GM18520 (cell line): ENCODE measurements at regions not wholly inside any gene's neighbourhood (a gene's known extent, or its start where the extent isn't known, plus 50 kb on each side); places are given as distances from the start of the nearest gene placed in this dataset.

ENCODE experiments used
- ATAC-seq: cut with Tn5 transposase; IDR thresholded peaks from one replicate; pipeline ENCODE4 v1.9.1; 2021; ENCODE audit not compliant: unreplicated experiment

DNA sequence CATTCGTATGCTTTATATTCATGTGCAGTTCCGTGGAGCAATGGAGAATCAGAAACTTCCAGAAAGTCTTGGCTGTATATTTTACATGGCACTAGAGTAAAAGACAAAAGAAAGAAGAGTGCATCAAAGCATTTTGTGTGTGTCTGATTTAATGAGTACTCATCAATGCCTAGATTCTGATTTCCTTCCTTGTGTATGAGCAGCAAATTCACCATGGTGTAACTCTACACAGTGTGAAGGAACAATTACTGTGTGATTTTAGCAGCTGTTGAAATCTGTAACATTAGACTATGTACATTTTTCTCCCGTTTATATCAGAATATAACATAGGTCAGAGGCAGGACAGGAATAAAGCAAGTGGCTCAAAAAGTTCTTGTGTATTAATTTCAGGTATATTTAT lies 102.0 kb upstream of the TSC22D2 start:
- no peak for ATAC-seq

DNA sequence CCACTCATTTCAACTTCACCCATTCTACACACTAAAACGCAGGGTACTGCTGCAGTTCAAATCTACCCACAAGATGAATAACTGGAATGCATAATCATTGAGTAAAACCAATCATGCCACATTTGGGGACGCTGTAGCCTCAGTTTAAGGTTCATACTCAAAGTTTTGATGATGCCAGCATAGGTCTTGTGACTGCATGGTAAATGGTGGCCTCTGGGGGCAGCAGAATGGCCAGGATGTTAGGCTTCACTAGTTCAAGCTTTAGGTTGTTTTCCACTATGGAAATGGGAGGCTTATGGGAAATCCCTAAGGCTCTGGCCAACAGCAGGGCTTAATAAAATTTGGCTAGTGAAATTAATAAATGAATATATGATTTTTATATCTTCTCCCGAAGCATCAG lies 104.3 kb upstream of the TSC22D2 start:
- ATAC-seq = no peak

DNA sequence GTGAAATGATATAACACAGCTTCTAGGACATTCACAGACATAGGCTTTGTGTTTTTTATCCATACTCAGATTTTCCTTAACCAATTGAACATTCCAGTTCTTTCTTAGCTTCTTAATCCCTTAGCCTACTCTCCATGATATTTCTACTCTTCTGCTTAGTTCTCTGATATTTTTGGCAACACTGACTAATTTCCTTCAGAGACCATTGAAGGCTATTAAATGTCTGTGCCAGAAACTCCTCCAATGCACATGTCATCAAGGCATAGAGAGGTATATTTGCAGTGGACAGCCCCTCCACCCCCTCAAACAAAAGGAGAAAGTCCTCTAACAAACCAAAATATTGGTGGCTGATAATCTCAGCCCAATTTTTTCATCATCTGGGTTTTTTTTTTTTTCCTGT lies 105.9 kb upstream of the TSC22D2 start:
- ATAC-seq = no peak

DNA sequence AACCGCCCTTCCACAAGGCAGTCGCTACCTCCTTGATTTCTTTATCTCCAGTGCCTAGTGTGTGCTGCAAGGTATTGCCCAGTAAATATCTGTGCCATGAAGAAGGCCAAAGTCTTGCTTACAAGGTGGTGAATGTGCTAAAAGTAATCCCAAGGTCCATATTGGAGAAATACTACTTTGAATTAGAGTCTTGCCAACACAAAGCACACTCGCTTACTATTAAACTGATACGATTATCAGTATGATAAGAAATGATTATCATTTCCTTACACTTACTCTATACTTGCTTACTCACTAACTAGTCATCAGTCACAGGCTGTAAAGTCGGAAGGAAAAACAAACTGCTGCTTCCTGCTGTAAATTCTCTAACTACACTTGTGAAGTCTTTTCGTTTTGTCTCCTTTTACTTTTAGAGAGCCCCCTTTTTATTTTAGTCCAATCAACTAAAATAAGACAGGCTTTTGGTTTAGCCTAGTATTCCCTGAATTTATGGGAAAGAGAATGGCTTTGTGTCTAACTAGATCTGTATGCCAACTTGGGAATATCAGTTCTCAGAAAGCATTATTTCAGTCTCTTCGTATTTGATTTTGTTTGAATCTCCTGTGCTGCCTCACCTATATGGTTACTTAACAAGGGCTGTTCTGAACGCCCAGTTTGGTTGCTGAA lies 107.1 kb upstream of the TSC22D2 start:
- no peak for ATAC-seq

DNA sequence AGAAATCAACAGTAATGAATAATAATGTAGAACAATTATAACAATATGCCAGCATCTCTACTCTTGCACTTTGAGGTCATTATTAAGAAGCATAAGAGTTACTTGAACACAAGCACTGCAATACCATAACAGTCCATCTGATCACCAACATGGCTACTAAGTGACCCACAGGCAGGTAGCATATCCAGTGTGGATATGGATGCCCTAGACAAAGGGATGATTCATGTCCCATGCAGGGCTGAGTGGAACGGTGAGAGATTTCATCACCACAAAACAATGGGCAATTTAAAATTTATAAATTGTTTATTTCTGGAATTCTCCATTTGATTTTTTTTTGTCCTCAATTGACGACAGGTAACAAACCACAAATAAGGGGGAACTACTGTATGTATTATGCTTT lies 107.7 kb upstream of the TSC22D2 start:
- ATAC-seq = no peak

DNA sequence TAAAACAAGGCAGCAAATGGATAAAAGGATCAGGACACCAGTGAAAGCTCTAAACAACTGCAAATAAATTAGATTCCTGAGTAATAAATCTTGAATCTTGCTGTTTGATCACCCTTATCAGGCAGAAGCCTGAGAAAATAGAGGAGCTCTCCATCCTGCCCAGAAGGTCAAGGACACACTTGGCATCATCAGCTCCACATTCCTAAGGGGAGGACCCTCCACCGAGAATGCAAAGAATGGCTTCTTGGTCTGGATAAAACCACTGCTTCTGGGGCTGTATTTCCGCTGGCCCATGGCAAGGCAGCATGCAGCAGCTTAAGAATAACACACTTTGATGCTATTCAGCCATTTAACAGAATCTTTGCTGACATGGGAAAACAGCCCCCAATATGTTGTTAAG lies 108.9 kb upstream of the TSC22D2 start:
- ATAC-seq = no peak

DNA sequence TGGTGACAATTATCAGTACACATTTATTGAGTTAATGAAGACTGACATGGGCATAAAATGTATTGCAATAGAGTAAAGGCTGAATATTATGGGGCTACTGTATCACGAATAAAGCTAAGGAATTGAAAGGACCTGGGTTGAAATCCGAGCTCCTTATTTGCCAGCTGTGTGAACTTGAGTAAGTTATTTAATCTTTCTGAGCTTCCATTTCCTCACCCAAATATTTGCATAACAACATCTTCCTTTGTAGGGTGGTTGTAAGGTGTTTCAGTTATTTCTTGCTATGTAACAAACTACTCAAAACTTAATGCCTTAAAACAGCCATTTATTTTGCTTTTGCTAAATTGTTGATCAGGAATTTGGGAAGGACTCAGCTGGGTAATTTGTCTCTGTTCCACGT lies 111.1 kb upstream of the TSC22D2 start:
- no peak for ATAC-seq

DNA sequence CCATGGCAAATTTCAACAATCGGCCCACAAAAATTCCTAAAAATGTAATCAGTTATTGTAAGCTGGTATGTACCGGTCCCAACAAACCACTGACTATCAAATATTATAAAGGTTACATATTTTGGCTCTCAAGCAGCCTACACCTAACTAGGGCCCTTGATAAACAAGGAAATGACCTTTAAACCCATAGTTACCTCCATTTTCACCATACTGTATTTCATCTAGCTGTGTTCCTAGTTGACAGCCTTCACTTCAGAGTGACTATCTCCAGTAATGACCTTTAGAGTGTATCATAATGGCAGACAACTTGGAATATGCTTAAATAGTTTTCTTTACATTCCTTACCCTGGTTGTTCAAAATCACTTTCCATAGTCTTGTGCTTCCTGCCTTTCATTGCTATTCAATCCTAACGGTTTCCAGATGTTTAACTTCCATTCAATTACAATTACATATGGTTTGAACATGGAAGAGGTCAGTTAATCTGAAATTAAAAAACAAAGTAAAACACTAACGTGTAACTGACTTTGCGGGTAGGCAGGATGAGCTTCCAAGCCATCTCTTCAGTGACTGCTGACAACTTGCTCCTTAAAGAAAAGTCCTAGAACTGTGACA lies 111.9 kb upstream of the TSC22D2 start:
- ATAC-seq = no peak

DNA sequence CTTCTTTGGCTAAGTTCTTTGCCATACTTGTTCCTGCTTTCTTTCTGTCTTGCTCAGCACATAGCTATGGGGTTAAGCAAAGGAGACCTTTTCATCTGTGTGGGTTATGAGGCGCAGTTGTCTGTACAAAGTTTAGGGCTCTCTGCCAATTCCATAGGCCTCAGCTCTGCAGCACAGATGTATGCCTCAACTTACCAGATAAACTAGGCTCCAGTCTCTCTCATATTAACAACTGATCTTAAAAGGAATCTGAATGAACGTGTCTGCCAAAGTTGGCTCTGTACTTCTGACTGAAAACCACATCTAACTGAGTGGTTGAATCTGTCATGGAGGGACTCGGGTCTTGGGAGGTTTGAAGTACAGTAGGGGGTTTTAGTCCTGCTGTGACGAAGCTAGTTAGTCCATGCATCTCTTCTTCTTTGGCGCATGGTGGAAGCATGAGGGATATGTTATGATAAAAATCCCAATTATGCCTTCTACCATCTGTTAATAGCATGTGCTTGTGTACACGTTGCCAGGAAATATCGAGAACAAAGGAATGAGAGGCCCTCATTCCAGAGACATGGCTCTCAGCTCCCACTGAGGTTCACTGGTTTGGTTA lies 114.6 kb upstream of the TSC22D2 start:
- ATAC-seq = no peak

DNA sequence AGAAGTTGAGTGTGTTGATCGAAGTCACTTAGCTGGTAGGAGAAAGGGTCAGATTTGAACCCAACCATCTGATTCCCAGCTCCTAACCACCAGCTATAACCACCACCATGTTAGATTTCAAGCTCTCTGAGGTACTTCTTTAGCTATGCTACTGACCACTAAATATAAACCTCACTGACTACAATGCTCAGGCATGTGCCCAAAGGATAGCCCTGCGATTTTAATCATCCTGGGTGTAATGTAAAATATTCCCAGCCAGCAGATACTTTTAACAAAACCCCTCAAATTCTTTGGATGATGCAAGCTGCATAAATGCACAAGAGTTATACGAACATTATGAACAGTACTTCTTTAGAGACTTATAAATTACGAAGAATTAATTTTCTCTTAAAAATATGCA lies 115.2 kb upstream of the TSC22D2 start:
- ATAC-seq = no peak

DNA sequence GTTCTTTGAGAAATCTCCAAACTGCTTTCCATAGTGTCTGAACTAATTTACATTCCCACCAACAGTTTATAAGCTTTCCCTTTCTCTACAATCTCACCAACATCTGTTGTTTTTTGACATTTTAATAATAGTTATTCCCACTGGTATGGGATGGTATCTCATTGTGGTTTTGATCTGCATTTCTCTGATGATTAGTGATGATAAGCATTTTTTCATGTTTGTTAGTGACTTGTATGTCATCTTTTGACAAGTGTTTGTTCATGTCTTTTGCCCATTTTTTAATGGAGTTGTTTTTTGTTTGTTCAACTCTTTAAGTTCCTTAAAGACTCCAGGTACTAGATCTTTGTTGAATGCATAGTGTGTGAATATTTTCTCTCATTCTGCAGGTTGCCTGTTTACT lies 116.6 kb upstream of the TSC22D2 start:
- no peak for ATAC-seq

DNA sequence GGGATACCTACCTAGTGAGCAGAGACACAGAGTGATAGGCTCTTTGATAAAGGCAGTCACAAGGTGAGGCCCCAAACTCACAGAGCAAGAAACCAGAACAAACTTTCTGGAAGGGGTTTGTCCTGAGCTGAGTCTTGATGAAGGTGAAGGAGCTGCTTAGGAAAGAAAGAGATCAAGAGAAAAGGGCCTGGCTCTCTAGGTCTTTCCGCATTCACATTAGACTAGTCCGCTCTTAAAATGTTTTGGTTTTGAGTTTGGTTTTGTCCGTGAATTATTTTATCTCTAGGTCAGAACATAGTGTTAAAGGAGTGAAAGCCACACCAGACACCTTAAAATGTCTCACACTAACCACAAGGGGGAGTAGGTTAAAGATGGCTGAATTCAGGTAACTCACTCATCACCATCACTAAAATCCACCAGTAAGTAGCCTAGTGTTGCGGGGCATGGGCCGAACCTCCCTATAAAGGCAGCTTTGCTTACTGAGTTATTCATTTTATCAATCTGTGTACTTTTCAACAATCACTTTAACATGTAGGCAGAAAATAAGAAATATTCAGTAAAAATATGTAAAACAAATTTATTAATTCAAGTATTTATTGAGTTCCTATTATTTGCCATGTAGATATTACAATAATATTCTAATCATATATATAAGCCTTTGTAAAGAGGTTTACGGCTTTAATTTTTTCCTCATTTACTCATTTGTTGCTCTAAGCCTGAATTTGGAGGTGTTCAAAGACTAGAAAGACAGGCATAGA lies 121.5 kb upstream of the TSC22D2 start:
- peak; percentile 76 for ATAC-seq

DNA sequence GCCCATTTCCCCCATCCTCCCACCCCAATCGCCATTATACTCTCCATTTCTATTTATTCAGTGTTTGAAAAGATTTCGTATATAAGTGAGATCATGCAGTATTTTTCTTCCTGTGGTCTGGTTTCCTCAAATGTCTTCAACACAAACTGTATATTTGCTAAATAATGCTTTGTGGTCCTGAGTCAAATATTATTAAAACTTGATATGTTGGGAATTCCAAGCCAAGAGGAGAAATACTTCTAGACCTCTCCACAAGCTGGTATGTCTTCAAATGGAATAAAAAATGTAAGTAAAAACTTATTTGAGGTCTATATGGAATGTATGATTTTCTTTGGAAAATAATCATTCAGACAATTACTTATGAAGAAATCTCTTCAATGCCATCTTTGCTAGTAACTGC lies 122.5 kb upstream of the TSC22D2 start:
- no peak for ATAC-seq

DNA sequence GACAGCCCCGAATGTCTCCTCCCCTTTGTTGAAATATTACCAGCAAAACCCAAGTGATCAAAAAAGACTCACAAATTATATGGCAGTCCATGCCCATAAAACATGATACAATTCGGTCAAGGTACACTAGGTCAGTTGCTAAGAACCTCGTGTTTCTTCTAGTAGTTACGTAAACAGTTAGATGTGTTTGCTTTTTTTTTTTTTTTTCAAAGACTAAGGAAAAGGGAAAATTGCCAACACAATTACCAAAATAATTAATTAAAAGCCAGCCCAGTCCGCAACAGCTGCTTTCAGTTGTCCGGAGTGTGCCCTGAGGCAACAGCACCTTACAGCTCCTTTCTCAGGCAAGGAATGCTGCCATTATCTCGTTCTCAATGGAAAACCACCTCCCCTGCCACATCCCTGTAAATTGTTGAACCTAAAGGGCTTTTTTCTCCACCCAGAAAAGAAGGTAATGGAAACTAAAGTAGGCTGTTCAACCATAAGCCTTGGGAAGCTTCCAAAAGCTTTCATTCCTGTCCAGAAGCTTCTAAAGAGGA lies 129.2 kb upstream of the TSC22D2 start:
- ATAC-seq = no peak

DNA sequence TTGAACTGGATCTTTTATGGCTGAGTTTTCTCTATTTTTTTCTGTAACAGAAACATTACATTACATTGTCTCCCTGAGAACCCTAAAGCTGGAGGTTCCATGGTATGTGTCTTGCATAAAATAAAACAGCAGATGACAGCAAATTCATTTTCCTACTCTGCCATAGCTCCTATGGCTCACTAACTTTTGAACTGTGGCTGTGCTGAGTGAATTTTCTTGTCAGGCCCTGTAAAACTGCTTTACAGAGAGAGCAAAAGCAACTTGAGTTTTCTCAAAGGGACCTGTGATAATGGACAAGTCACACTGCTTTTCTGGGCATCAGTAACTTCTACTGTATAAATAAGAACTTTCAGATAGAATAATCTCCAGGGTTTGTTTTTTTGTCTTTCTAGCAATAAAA lies 129.9 kb upstream of the TSC22D2 start:
- ATAC-seq = no peak

DNA sequence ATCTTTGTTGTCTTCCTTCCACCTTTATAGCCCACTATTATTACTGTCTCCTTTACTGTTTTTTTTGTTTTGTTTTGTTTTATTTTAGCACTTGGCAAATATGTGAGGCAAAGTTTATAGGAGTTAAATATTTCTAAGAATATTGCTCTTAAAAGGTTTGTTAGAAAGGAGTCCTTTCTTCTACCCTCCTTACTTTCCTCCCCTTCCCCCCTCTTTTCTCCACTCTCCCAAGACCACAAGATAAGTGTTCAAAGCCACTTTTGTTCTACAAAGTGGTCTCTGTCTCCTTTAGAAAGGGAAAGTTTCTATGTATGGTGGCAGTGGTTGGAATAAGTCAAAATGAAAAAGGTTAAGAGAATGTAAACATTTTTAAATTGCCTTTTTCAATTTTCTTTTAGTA lies 130.7 kb upstream of the TSC22D2 start:
- no peak for ATAC-seq

DNA sequence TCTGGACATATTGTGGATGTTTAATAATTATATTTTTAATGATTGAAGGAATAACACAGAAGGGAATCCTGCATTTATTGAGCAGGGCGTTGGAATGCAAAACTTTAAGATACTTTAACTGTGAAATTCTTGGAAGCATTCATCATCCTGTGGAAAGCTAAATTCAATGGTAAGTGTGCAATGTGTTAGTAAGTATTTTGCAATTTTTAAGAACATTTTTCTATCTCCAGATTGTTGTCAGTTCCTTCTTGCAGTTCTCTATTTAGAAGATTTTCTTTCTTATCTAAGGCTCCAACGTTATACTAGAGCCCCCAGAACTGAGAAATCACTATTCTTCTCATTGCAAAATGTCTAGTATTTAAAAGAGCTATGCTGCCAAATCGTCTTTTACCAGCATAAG lies 132.2 kb upstream of the TSC22D2 start:
- ATAC-seq = no peak

DNA sequence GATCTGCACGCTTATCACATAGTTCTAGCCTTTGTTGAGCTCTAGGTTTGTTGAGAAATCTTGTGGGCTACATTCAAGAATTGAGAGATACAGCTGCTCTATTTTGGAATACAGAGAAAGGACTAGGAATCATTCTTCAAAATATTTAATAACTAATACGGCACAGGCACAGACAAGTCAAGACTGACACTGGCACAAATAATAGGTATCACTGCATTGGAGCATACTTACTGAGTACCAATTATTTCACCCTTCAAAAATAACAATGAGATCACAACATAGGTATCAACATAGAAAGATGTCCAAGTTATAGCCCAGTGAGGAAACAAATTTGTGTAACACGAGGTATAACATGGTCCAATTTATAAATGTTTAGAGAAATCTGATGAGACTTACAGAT lies 133.7 kb upstream of the TSC22D2 start:
- ATAC-seq = no peak

DNA sequence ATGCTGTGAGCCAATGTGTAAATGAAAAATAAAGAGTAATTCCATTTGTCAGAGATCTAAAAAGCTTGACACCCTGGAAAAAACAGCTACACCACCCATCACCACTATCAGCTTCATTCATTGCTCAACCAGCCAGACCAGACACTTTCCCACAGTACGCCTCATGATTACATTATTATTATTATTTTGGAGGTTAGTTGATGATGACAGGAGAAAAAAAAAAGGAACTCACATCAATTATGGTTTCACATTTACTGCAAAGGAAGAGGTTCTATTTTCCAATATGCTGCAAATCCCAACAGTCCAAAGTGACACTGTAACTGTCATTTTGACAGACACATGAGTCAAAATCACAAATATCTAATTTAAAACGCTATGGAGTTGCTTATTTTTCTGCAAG lies 134.7 kb upstream of the TSC22D2 start:
- ATAC-seq = no peak

DNA sequence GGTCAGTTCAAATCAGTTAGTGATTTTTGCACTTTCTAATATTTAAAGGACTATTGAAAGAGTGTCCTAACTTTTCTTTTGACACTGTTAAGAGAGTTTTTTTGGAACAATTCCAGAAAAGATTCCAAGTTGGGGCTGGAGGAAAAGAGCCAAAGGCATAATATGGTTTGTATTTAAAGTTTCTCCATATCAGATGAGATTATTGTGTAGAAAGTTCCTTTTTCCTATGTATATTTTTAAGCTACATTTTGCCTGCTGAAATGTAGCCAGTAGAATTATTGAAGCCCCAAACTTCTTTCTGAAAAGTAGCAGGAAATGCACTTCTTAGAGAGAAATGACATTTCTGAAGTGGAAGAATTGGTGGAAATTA lies 136.5 kb upstream of the TSC22D2 start:
- ATAC-seq = no peak

DNA sequence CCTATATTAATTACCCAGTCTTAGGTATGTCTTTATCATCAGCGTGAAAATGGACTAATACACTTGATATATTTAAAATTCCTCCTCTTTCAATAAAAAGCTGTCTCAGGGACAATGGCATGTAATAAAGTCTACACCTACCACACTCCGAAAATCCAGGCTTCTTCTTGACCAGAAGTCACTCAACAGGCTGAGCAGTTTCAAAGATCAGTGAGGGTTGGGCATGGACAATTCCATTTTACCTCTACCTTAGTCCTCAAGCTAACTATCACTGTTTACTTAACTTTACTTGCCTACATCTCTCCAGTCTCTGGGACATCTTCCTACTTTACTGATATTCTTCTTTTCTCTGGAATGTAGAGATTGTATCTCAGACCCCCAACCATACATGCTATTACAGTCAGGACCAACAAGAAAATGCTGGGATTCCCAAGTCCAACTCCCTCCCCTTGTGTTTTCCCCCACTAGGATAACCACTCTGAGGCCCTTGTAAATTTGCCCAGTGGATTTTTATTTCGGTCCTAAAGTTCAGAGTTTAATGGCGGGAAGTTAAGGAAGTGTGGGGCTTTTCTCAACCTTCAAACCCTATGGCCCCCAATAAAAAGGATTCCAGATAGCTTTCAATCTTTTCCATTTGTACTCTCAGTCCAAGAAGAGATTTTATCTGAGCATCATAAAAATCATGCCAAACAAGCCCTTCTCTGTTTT lies 137.1 kb upstream of the TSC22D2 start:
- ATAC-seq = no peak
